ENCODE measurements at regions not wholly inside any gene's neighbourhood (a gene's known extent, or its start where the extent isn't known, plus 50 kb on each side); places are given as distances from the start of the nearest gene placed in this dataset.

GRCh38 chr2:128502638-128503246 is 184.1 kb upstream of the HS6ST1 start:
- Mint-ChIP-seq H3K9me3 (no peaks in the 10 kb centered on the region), H3K36me3 (ENCODE audit: low read depth) (no peaks in the 10 kb centered on the region), H3K27me3 (ENCODE audit: low read depth) (peaks cover 11% of the 10 kb centered on the region), H3K4me1 (peaks cover 50% of the 10 kb centered on the region), H3K4me3 (no peak overlapping the region), H3K27ac (peak overlapping the region in 1 of 3 experiments; percentile 76)
- no peak for TF ChIP-seq CTCF (IDR thresholded peaks at IDR 0.05; ENCODE audit: unreplicated experiment in 3 of 3)

- Mint-ChIP-seq H3K4me1 (peaks cover 46% of the 10 kb centered on the region), H3K4me3 (no peak overlapping the region), H3K36me3 (ENCODE audit: low read depth) (no peaks in the 10 kb centered on the region), H3K9me3 (no peaks in the 10 kb centered on the region), H3K27me3 (ENCODE audit: low read depth) (peaks cover 11% of the 10 kb centered on the region), H3K27ac (no peak overlapping the region)
- TF ChIP-seq CTCF (IDR thresholded peaks at IDR 0.05; ENCODE audit: unreplicated experiment in 3 of 3) = no peak
These were observed 185.0 kb upstream of the HS6ST1 start for GRCh38 chr2:128503399-128504245.

- Mint-ChIP-seq H3K27ac (peak overlapping the region in 1 of 3 experiments; percentile 37), H3K27me3 (ENCODE audit: low read depth) (peaks cover 11% of the 10 kb centered on the region), H3K4me3 (no peak overlapping the region), H3K36me3 (ENCODE audit: low read depth) (no peaks in the 10 kb centered on the region), H3K9me3 (no peaks in the 10 kb centered on the region), H3K4me1 (peaks cover 38% of the 10 kb centered on the region)
- TF ChIP-seq CTCF (IDR thresholded peaks at IDR 0.05; ENCODE audit: unreplicated experiment in 3 of 3) = no peak
These were observed 185.8 kb upstream of the HS6ST1 start for GRCh38 chr2:128504246-128505149.

DNA sequence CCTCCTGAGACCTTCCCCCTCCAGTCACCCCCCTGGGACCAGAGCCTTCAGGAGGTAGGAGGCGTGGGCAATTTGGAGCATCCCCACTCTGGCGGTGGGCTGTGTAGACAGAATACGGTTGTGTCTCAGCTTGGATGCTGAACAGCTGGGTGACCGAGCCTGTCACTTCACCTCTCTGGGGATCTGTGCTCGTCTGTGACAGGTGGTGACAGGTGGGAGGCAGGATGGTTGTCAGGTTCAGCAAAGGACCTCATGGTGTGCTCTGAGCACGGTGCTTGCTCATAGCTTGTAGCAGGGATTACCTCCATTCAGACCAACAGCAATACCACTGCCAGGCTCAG is 186.5 kb upstream of the HS6ST1 start:
- H3K36me3 Mint-ChIP-seq (ENCODE audit: low read depth) = no peaks in the 10 kb centered on the region

More for the DNA sequence above, 186.5 kb upstream of the HS6ST1 start:
- no peaks in the 10 kb centered on the region for H3K9me3 Mint-ChIP-seq
- no peak overlapping the region for H3K4me3 Mint-ChIP-seq
- H3K4me1 Mint-ChIP-seq = peaks cover 32% of the 10 kb centered on the region
- H3K27me3 Mint-ChIP-seq (ENCODE audit: low read depth) = peaks cover 11% of the 10 kb centered on the region
- TF ChIP-seq CTCF (IDR thresholded peaks at IDR 0.05; ENCODE audit: unreplicated experiment in 3 of 3) = no peak
- peak overlapping the region in 1 of 3 experiments; percentile 37 for H3K27ac Mint-ChIP-seq

Measured in nephron (organoid).